ENCODE measurements at regions not wholly inside any gene's neighbourhood (a gene's known extent, or its start where the extent isn't known, plus 50 kb on each side); places are given as distances from the start of the nearest gene placed in this dataset.

DNA sequence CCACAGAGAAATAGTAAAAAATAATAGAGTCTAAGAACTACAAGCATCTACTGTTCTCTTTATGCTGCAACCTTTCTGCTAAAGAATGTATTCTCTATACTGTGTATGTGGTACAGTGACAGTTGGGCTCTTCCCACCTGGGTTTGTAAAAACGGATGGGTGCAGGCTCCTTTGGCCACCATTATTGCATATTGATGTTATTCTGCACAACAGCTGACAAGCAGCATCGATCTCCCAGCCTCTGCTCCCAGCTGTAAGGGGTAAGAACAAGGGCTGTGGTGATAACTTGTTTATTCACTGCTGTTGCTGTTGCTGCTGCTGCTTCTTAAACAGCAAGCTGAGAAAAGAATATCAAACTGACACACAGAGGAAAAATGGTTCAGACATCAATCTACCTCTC is 56.1 kb downstream of the KCNRG start:
- Histone ChIP-seq H3K4me3 (ENCODE audit: low read depth in 1 of 2, low read length in 2 of 2) (no peak overlapping the region), H3K9ac (ENCODE audit: low read depth, low read length) (no peak overlapping the region), H3K9me3 (ENCODE audit: insufficient read depth, low read length, severe bottlenecking) (no peaks in the 10 kb centered on the region), H3K4me1 (ENCODE audit: insufficient read depth, low read length) (peaks cover 74% of the 10 kb centered on the region), H4K20me1 (ENCODE audit: insufficient read depth, low read length) (peaks cover 84% of the 10 kb centered on the region), H3K27me3 (ENCODE audit: insufficient read depth, low read length, poor library complexity) (no peaks in the 10 kb centered on the region), H2AFZ (ENCODE audit: low read depth, low read length) (no peak overlapping the region), H3K36me3 (ENCODE audit: insufficient read depth, low read length) (peaks cover 97% of the 10 kb centered on the region), H3K27ac (ENCODE audit: low read length) (peak overlapping the region; percentile 15; the same call in 1 of the 2 replicates), H3K4me2 (ENCODE audit: insufficient read depth, low read length) (peak overlapping the region; percentile 25), H3K79me2 (ENCODE audit: insufficient read depth, low read length) (peaks cover 100% of the 10 kb centered on the region)
- ATAC-seq (ENCODE audit: insufficient read depth, low read depth) (peak; percentile 65), DNase-seq (peak; percentile 30)
- TF ChIP-seq EZH2 (IDR thresholded peaks at IDR 0.05; ENCODE audit: borderline replicate concordance, low read depth, low read length, severe bottlenecking): no peak
- TF ChIP-seq, protein P1, sequence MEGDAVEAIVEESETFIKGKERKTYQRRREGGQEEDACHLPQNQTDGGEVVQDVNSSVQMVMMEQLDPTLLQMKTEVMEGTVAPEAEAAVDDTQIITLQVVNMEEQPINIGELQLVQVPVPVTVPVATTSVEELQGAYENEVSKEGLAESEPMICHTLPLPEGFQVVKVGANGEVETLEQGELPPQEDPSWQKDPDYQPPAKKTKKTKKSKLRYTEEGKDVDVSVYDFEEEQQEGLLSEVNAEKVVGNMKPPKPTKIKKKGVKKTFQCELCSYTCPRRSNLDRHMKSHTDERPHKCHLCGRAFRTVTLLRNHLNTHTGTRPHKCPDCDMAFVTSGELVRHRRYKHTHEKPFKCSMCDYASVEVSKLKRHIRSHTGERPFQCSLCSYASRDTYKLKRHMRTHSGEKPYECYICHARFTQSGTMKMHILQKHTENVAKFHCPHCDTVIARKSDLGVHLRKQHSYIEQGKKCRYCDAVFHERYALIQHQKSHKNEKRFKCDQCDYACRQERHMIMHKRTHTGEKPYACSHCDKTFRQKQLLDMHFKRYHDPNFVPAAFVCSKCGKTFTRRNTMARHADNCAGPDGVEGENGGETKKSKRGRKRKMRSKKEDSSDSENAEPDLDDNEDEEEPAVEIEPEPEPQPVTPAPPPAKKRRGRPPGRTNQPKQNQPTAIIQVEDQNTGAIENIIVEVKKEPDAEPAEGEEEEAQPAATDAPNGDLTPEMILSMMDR (IDR thresholded peaks at IDR 0.05; ENCODE audit: borderline replicate concordance, extremely low read depth, low read length, poor library complexity, severe bottlenecking): no peak

- H4K20me1 ChIP-seq (ENCODE audit: insufficient read depth, low read length): peaks cover 84% of the 10 kb centered on the region
- no peak for ATAC-seq (ENCODE audit: insufficient read depth, low read depth)
- no peak overlapping the region for H3K27ac ChIP-seq (ENCODE audit: low read length)
- no peak overlapping the region for H2AFZ ChIP-seq (ENCODE audit: low read depth, low read length)
- no peak overlapping the region for H3K9ac ChIP-seq (ENCODE audit: low read depth, low read length)
- H3K4me2 ChIP-seq (ENCODE audit: insufficient read depth, low read length): peak overlapping the region; percentile 25; the same call in 1 of the 2 replicates
- peaks cover 100% of the 10 kb centered on the region for H3K79me2 ChIP-seq (ENCODE audit: insufficient read depth, low read length)
- no peaks in the 10 kb centered on the region for H3K27me3 ChIP-seq (ENCODE audit: insufficient read depth, low read length, poor library complexity)
- H3K9me3 ChIP-seq (ENCODE audit: insufficient read depth, low read length, severe bottlenecking): no peaks in the 10 kb centered on the region
- H3K4me1 ChIP-seq (ENCODE audit: insufficient read depth, low read length): peaks cover 83% of the 10 kb centered on the region
- H3K36me3 ChIP-seq (ENCODE audit: insufficient read depth, low read length): peaks cover 90% of the 10 kb centered on the region
- no peak for TF ChIP-seq EZH2 (IDR thresholded peaks at IDR 0.05; ENCODE audit: borderline replicate concordance, low read depth, low read length, severe bottlenecking)
- TF ChIP-seq, protein P1 (IDR thresholded peaks at IDR 0.05; ENCODE audit: borderline replicate concordance, extremely low read depth, low read length, poor library complexity, severe bottlenecking): no peak
- no peak for DNase-seq
- H3K4me3 ChIP-seq (ENCODE audit: low read depth in 1 of 2, low read length in 2 of 2): no peak overlapping the region
Observed at GRCh38 chr13:50072676-50073075, 57.4 kb downstream of the KCNRG start.

DNA sequence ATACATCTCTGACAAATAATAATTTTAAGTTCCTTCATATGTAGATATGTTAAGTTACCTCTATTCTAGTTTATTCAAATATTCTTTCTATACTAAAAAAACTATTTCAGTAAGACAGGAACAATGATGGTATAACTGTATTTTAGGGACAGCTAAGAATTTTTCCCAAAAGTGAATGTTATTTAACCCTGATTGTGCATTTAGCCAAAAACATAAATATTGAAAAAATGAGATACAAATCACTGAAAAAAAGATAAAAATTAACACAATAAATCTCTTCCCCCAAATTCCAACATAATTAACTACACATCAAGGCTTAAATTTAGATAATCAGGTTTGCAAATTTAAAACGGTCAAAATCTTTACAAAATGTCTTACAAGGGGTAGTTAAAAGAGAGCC is 58.1 kb downstream of the KCNRG start:
- Histone ChIP-seq H4K20me1 (ENCODE audit: insufficient read depth, low read length) (peaks cover 83% of the 10 kb centered on the region), H3K4me1 (ENCODE audit: insufficient read depth, low read length) (peaks cover 83% of the 10 kb centered on the region), H3K27me3 (ENCODE audit: insufficient read depth, low read length, poor library complexity) (no peaks in the 10 kb centered on the region), H3K36me3 (ENCODE audit: insufficient read depth, low read length) (peaks cover 83% of the 10 kb centered on the region), H3K9ac (ENCODE audit: low read depth, low read length) (no peak overlapping the region), H3K9me3 (ENCODE audit: insufficient read depth, low read length, severe bottlenecking) (no peaks in the 10 kb centered on the region), H2AFZ (ENCODE audit: low read depth, low read length) (no peak overlapping the region), H3K79me2 (ENCODE audit: insufficient read depth, low read length) (peaks cover 100% of the 10 kb centered on the region), H3K4me2 (ENCODE audit: insufficient read depth, low read length) (peak overlapping the region; percentile 75; the same call in 1 of the 2 replicates), H3K27ac (ENCODE audit: low read length) (no peak overlapping the region), H3K4me3 (ENCODE audit: low read depth in 1 of 2, low read length in 2 of 2) (no peak overlapping the region)
- DNase-seq: no peak
- TF ChIP-seq EZH2 (IDR thresholded peaks at IDR 0.05; ENCODE audit: borderline replicate concordance, low read depth, low read length, severe bottlenecking): no peak
- TF ChIP-seq, protein P1 (IDR thresholded peaks at IDR 0.05; ENCODE audit: borderline replicate concordance, extremely low read depth, low read length, poor library complexity, severe bottlenecking): no peak
- no peak for ATAC-seq (ENCODE audit: insufficient read depth, low read depth)
